ENCODE measurements at regions not wholly inside any gene's neighbourhood (a gene's known extent, or its start where the extent isn't known, plus 50 kb on each side); places are given as distances from the start of the nearest gene placed in this dataset.

GRCh38 chr9:29198861-29199260, 1625.6 kb upstream of the C9orf72 start:
- intact Hi-C loops (cut with DNase I) = no loop called here
- TF ChIP-seq POLR2AphosphoS5 (IDR thresholded peaks at IDR 0.05) = no peak
- no peak for TF ChIP-seq CTCF (IDR thresholded peaks at IDR 0.05)
- TF ChIP-seq POLR2A (IDR thresholded peaks at IDR 0.05) = no peak
- no peak for TF ChIP-seq EP300 (IDR thresholded peaks at IDR 0.05)
- 81 to 86% methylated on average over 4 of the region's 4 CpGs for WGBS, 2 donors
- Histone ChIP-seq H3K36me3 (no peaks in the 10 kb centered on the region), H3K4me1 (no peaks in the 10 kb centered on the region), H3K4me3 (no peak overlapping the region), H3K9me3 (no peaks in the 10 kb centered on the region), H3K27me3 (no peaks in the 10 kb centered on the region), H3K27ac (no peak overlapping the region)
- DNase-seq = no peak

- no peak for DNase-seq
- Histone ChIP-seq H3K9me3 (no peaks in the 10 kb centered on the region), H3K27me3 (no peaks in the 10 kb centered on the region), H3K27ac (no peak overlapping the region), H3K4me1 (no peaks in the 10 kb centered on the region), H3K36me3 (no peaks in the 10 kb centered on the region), H3K4me3 (no peak overlapping the region)
- intact Hi-C loops (cut with DNase I) = no loop called here
- WGBS, 2 donors = 88 to 89% methylated on average over 3 of the region's 3 CpGs
- no peak for TF ChIP-seq CTCF (IDR thresholded peaks at IDR 0.05)
- TF ChIP-seq POLR2A (IDR thresholded peaks at IDR 0.05) = no peak
- no peak for TF ChIP-seq POLR2AphosphoS5 (IDR thresholded peaks at IDR 0.05)
- no peak for TF ChIP-seq EP300 (IDR thresholded peaks at IDR 0.05)
Measured at GRCh38 chr9:29199975-29200374, 1626.7 kb upstream of the C9orf72 start.

- Histone ChIP-seq H3K4me1 (no peaks in the 10 kb centered on the region), H3K27me3 (no peaks in the 10 kb centered on the region), H3K36me3 (no peaks in the 10 kb centered on the region), H3K9me3 (no peaks in the 10 kb centered on the region), H3K4me3 (no peak overlapping the region), H3K27ac (no peak overlapping the region)
- intact Hi-C loops (cut with DNase I) = no loop called here
- DNase-seq = no peak
- no peak for TF ChIP-seq EP300 (IDR thresholded peaks at IDR 0.05)
- TF ChIP-seq POLR2A (IDR thresholded peaks at IDR 0.05) = no peak
- no peak for TF ChIP-seq POLR2AphosphoS5 (IDR thresholded peaks at IDR 0.05)
- no peak for TF ChIP-seq CTCF (IDR thresholded peaks at IDR 0.05)
- 57 to 86% methylated on average over 3 of the region's 3 CpGs for whole genome bisulfite sequencing, 2 donors
Measured at GRCh38 chr9:29200650-29201049, 1627.4 kb upstream of the C9orf72 start.

GRCh38 chr9:29203244-29203930, 1630.1 kb upstream of the C9orf72 start:
- Histone ChIP-seq H3K36me3 (no peaks in the 10 kb centered on the region), H3K4me1 (no peaks in the 10 kb centered on the region), H3K9me3 (no peaks in the 10 kb centered on the region), H3K27me3 (no peaks in the 10 kb centered on the region), H3K4me3 (no peak overlapping the region), H3K27ac (no peak overlapping the region)
- no peak for DNase-seq
- 34 to 67% methylated on average over 2 of the region's 2 CpGs for WGBS, 2 donors
- TF ChIP-seq POLR2A (IDR thresholded peaks at IDR 0.05) (no peak), CTCF (IDR thresholded peaks at IDR 0.05) (no peak), EP300 (IDR thresholded peaks at IDR 0.05) (no peak)
- intact Hi-C loops (cut with DNase I) = no loop called here

GRCh38 chr9:29208670-29209069, 1635.4 kb upstream of the C9orf72 start:
- H3K27ac ChIP-seq = no peak overlapping the region
- TF ChIP-seq POLR2A (IDR thresholded peaks at IDR 0.05) (no peak), POLR2AphosphoS5 (IDR thresholded peaks at IDR 0.05) (no peak), CTCF (IDR thresholded peaks at IDR 0.05) (no peak), EP300 (IDR thresholded peaks at IDR 0.05) (no peak)
- intact Hi-C loops (cut with DNase I) = no loop called here

More at GRCh38 chr9:29208670-29209069, 1635.4 kb upstream of the C9orf72 start:
- H3K4me3 ChIP-seq = no peak overlapping the region
- peaks cover 4 to 21% (median 8%) of the 10 kb centered on the region in 3 donors for H3K27me3 ChIP-seq
- no peak for DNase-seq
- H3K36me3 ChIP-seq = no peaks in the 10 kb centered on the region
- H3K9me3 ChIP-seq = no peaks in the 10 kb centered on the region
- H3K4me1 ChIP-seq = peaks cover 0 to 21% (median 19%) of the 10 kb centered on the region in 4 donors

All from sigmoid colon (tissue), 6 donors.